NCI-H1694 treated with DMSO at 0.1 percent for 48 hours (cell line): ENCODE measurements at regions not wholly inside any gene's neighbourhood (a gene's known extent, or its start where the extent isn't known, plus 50 kb on each side); places are given as distances from the start of the nearest gene placed in this dataset.
"Not testable (repeated sequence)": the region's sequence is repeated elsewhere in the genome, so short reads cannot be mapped to it uniquely, and the experiment has no call there.

Source experiments
- DNase-seq: peaks from one replicate; lab custom pipeline; 2025; lab: John Stamatoyannopoulos, UW

DNA sequence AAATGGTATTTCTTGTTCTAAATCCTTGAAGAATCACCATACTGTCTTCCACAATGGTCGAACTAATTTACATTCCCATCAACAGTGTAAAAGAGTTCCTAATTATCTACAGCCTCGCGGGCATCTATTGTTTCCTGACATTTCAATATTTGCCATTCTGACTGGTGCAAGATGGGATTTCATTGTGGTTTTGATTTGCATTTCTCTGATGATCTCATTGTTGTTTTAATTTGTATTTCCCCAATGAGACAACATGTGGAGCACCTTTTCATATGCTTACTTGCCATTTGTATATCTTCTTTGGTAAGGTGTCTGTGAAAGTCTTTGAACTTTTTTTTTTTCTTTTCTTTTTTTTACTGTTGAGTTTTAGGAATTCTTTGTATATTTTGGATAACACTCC is 473.6 kb downstream of the KCTD16 start:
- no peak for DNase-seq

- no peak for DNase-seq
Observed at GRCh38 chr5:144638787-144639186, 468.1 kb downstream of the KCTD16 start.

DNA sequence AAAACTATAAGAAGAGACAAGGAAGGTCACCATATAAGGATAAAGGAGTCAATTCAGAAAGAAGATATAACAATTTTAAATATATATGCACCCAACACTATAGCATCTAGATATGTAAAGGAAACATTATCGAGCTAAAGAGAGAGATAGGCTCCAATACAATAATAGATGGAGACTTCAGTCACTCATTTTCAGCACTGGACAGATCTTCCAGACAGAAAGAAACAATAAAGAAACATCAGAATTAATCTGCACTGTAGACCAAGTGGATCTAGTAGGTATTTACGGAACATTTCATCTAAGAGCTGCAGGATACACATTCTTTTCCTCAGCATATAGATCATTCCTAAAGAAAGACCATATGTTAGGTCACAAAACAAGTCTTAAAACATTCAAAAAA is 463.5 kb downstream of the KCTD16 start:
- no peak for DNase-seq

GRCh38 chr5:144598451-144599068 is 427.9 kb downstream of the KCTD16 start:
- no peak for DNase-seq

- DNase-seq: no peak
Observed at GRCh38 chr5:144596517-144596916, 425.8 kb downstream of the KCTD16 start.

DNA sequence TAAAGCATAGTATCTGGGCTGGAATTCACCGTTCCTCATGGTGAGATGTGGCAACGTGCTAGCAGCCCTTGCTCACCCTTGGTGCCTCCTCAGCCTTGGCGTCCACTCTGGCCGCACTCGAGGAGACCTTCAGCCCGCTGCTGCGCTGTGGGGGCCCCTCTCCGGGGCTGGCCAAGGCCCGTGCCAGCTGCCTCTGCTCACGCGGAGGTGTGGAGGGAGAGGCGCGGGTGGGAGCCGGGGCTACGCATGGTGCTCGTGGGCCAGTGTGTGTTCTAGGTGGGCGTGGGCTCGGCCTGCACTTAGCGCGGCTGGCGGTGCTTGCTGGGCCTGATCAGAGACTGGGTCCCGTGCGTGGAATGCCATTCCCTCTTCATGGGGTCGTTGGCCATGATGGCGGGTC is 424.2 kb downstream of the KCTD16 start:
- DNase-seq: no peak

DNA sequence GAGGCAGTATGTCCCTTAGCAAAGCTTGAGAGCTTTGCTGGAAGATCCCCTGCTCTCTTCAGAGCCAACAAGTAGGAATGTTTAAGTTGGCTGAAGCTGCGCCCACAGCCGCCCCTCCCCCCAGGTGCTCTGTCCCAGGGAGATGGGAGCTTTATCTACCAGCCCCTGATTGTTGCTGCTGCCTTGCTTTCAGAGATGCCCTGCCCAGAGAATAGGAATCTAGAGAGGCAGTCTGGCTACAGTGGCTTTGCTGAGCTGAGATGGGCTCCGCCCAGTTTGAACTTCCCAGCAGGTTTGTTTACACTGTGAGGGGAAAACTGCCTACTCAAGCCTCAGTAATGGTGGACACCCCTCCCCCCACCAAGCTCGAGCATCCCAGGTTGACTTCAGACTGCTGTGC is 423.6 kb downstream of the KCTD16 start:
- DNase-seq: not testable (repeated sequence)

GRCh38 chr5:144585681-144586080 is 415.0 kb downstream of the KCTD16 start:
- no peak for DNase-seq

DNA sequence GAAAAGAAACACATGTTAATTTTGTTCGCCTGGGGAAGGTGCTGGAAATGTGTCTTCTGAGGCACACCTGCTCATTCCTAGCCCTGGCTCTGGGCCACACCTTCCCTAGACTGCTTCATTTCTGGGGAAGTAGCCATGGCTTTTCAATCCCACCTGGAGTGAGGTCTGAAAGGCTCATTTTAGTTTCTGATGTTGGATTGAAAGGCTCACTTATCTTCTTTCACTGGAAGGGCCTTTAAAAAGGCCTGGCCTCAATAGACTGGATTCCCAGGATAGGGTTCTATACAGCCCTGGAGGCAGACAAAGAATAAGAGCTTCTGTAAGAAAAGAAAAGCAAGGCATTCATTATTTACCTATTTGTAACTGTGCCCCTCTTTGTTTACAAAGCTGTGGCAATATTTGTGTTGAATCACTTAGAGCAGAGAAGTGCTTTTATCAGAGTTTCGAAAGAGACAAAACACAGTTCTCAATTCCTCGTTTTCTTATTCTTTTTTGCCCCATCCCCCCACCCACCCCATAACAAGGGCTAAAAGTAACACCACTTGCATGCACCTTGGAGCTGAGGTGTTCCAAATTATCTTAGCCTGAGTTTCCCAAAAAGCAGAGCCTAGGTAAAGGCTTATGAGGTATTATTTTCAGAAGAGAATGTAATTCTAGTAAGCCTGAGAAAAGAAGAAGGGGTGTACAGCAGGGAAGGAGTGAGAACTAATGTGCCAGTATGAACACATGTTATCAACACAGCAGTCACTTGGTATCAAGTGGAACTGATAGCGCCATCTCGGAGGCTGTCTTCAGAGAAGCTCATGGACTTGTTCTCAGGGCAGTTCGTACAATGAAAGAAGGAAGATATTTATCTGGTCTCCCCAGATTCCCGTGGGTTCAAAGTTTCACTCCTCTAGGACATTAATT is 413.1 kb downstream of the KCTD16 start:
- DNase-seq: no peak

DNA sequence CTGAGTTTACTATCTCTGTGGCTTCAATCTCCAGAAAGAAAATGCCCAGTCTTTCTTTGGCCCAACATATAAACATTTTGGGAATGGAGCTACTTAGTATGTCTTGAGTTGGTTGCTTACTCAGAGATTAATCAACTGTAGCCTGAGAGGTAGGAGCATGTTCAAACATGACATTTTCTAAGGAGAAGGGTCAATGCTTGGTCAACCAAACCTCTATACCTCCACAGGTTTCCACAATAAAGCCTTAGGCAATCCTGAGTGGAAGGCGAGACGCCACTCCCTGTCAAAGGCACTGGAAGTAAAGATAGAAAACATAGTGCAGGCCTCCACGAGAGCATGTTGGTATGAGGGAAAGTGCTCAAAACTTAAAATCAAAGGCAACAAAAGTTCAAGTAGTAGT is 411.4 kb downstream of the KCTD16 start:
- DNase-seq: no peak

- no peak for DNase-seq
Observed at GRCh38 chr5:144581044-144581443, 410.4 kb downstream of the KCTD16 start.

DNA sequence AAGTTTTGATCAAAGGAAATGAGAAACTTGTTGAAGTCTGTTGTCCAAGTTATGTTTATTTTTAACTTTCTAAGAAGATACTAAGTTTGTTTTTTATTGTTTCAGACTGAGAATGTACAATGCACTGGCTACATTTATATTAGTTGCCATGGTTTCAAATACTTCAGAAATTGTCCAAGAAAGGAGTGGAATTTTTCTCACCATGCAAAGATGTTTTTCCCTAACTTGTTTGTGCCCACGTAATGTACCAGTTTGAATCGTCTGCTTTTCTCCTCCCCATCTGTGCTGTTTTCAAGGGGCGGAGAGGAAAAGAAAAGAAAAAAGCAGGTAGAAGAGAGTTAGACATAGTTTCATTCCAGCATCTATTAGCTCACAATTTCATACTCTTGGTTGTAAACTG is 407.0 kb downstream of the KCTD16 start:
- DNase-seq: no peak

DNA sequence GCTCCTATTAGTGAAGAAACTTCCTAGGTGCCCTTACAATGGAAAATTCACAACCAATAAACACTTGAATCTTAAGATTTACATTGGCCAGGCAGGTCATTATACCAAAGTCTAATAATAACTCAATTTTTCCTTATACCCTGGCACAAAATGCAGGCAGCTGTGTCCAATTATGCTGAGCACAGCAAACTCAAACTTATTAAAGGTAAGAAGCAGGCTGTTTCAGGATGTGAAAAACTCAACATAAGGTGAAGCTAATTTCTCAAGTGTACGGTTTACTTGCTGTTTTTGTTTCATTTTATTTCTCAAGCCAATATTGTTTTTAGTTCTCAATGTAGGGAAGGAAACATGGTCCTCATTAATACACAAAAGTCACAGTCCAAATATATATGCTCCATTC is 405.1 kb downstream of the KCTD16 start:
- DNase-seq: no peak

DNA sequence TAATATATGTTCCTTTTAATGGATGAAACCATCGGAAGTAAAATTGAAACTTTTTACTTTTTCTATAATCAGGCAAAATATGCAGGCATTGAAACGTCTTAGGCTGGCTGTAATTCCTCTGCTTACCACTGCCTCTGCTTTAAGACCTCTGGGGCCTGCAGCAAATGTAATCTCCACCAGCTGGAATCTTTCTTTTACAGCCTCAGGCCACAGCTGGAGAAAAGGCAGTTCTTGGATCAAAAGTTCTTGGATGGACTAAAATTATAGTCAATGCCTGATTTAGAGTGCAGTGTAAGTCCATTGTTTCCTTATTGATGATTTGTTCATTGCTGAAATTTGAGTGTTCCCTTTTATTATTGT is 396.7 kb downstream of the KCTD16 start:
- DNase-seq: no peak

DNA sequence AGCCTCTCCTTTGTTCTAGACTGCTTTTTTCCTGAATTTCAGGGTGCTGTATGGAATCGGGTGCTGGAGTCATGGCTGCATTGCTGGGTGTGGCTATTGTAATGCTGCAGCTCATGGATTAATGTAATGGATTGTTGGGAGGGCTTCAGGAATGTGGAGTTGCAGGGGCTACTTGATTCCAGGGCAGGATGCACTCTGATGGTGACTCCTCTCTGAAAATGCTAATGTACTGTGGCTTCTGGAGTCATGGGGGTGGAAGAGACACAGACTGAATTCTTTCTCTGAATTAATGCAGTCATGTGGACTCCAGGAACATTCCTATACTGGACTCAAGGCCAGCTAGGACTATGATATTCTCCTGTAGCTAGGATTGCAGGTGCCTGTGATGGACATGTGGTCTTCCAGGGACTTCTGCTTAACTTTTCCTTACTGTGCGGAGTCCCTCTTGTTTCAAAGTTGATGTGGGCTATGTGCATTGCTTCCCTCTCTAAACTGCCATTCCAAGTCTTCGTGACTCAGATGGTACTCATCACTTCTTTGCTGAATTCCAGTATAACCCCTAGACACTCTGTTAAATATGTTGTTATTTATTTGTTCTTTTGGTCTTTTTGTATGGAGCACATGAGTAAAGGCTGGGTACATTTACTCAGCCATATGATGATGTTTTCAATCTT is 396.2 kb downstream of the KCTD16 start:
- no peak for DNase-seq

- DNase-seq: peak; percentile 62
Observed at GRCh38 chr5:144549580-144549979, 378.9 kb downstream of the KCTD16 start.

DNA sequence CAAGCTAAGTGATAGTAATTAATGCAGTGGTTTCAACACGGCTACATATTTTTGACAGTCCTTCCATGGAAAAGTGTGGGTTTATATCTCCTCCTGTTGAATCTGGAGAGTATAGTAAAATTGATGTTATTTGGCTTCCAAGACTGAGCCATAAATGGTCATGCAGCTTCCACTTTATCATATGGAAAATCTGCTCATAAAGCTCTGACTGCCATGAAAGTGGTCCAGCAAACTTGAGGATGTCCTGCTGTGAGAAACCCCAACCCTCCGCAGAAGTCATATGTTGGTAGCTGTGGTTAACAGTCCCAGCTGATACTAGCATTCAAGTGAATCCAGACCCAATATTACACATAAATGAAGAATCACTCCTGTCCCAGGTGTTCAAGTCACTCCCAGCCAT is 378.3 kb downstream of the KCTD16 start:
- DNase-seq: no peak

GRCh38 chr5:144547098-144547499 is 376.4 kb downstream of the KCTD16 start:
- no peak for DNase-seq

DNA sequence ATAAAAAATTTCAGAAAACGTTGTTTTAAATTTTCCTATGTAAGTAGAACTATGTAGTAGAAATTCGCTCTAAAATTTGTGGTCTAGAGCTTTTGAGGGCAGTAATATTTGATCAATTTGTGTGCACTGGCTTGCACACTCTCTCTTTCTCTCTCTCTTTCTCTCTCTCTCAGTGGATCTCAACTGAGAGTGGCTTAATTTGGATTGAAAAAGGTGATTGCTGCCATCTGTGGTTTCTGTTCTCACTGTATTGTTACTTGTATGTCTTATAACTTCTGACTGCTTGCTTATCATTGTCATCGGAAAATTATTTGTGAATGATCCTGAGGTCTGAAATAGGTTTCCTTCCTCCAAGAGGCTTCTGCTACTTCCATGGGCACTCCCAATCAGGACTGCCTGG is 368.2 kb downstream of the KCTD16 start:
- DNase-seq: no peak
